ENCODE measurements at regions not wholly inside any gene's neighbourhood (a gene's known extent, or its start where the extent isn't known, plus 50 kb on each side); places are given as distances from the start of the nearest gene placed in this dataset.

GRCh38 chr2:797556-797955 is 120.3 kb upstream of the TMEM18 start (continued):
- no peak for TF ChIP-seq ZNF462 (CRISPR knock-in tag; IDR thresholded peaks at IDR 0.05)
- TF ChIP-seq ETS1 (IDR thresholded peaks at IDR 0.05): no peak
- TF ChIP-seq POLR2AphosphoS5 (IDR thresholded peaks at IDR 0.05; ENCODE audit: low read depth): no peak
- TF ChIP-seq REST (IDR thresholded peaks at IDR 0.05; ENCODE audit: unreplicated experiment): no peak
- TF ChIP-seq STAT1 (IDR thresholded peaks at IDR 0.05; ENCODE audit: unreplicated experiment): no peak
- no peak for TF ChIP-seq ZNF331 (CRISPR knock-in tag; IDR thresholded peaks at IDR 0.05; ENCODE audit: low read depth)
- no peak for TF ChIP-seq CREB1 (CRISPR knock-in tag; IDR thresholded peaks at IDR 0.05; ENCODE audit: low read depth)
- no peak for TF ChIP-seq ZNF114 (CRISPR knock-in tag; IDR thresholded peaks at IDR 0.05)
- no peak for TF ChIP-seq NANOG (IDR thresholded peaks at IDR 0.05; ENCODE audit: borderline replicate concordance)

All from GM23338 (cell line).